ENCODE measurements at regions not wholly inside any gene's neighbourhood (a gene's known extent, or its start where the extent isn't known, plus 50 kb on each side); places are given as distances from the start of the nearest gene placed in this dataset.

GRCh38 chr4:144910723-144911122 is 187.3 kb downstream of the ANAPC10 start:
- TF ChIP-seq RELA (CRISPR knock-in tag; IDR thresholded peaks at IDR 0.05; ENCODE audit: borderline replicate concordance) (no peak), NFYB (CRISPR knock-in tag; conservative IDR thresholded peaks at IDR 0.05; ENCODE audit: low read depth) (no peak), TEAD4 (CRISPR knock-in tag; IDR thresholded peaks at IDR 0.05) (no peak), CTCF (IDR thresholded peaks at IDR 0.05) (no peak), FOXP1 (CRISPR knock-in tag; IDR thresholded peaks at IDR 0.05; ENCODE audit: borderline replicate concordance) (no peak), TP53 (CRISPR knock-in tag; IDR thresholded peaks at IDR 0.05) (no peak), SP1 (CRISPR knock-in tag; conservative IDR thresholded peaks at IDR 0.05) (no peak), ZNF281 (CRISPR knock-in tag; IDR thresholded peaks at IDR 0.05) (no peak), ELF4 (CRISPR knock-in tag; IDR thresholded peaks at IDR 0.05; ENCODE audit: low read depth) (no peak)

All from WTC11 (cell line).